ENCODE measurements at regions not wholly inside any gene's neighbourhood (a gene's known extent, or its start where the extent isn't known, plus 50 kb on each side); places are given as distances from the start of the nearest gene placed in this dataset.

DNA sequence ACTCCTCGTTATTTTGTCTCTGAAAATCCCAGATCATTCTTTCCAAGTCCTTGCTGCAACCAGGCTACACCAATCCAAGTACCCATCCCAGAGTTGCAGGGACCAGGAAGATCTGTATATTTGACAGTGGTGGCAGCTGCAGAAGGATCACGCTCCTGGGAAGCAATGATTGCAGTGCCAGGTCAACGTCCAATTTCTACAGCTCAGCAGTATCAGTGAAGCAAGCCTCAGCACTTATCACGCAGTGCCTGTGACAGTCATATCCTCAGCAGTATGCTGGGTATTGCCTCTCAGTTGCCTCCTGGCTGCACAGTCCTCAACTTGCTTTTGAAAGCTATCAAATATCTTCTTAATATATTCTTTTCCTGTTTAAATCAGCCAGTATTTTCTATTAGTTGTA, 66.7 kb downstream of the BARHL2 start:
- ATAC-seq (replicated peaks in 6 of 8): no peak
- H3K4me1 ChIP-seq (replicated peaks in 1 of 2): no peaks in the 10 kb centered on the region
- H3K4me3 ChIP-seq: no peak overlapping the region
- WGBS, 10 experiments: 0 to 91% (median 73%) methylated on average over 2 to 4 of the region's 4 CpGs; no CpG with 5 or more reads in 1 of the 10 experiments
- in situ Hi-C loops (cut with MboI; ENCODE audit: low pct_unique_long_range_greater_than_20kb in 2 of 9, low sequenced_read_pairs in 9 of 9, unreplicated experiment in 9 of 9): no loop called here
- no peak overlapping the region for H3K27ac ChIP-seq

DNA sequence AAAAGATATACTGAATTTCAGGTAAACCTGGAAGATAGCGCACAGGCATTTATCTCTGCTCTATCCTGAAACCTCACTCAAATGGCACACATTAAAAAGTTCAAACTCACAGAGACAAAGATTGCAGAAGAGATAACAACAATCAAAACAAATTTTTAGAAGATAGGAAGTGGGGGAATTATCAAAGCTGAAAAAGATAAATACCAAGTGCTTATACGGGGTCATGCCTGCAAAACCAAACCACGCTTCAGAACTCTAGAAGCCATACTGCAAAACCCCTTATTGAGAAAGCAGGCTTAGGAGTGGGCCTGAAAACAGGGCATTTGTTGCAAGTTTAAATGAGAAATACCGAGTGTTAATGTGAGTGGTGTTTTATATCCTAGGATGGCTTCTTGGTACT, 76.8 kb downstream of the BARHL2 start:
- Histone ChIP-seq H3K27ac (no peak overlapping the region), H3K4me1 (replicated peaks in 1 of 2) (no peaks in the 10 kb centered on the region), H3K4me3 (no peak overlapping the region)
- no peak for ATAC-seq (replicated peaks in 6 of 8)
- in situ Hi-C loops (cut with MboI; ENCODE audit: low pct_unique_long_range_greater_than_20kb in 2 of 9, low sequenced_read_pairs in 9 of 9, unreplicated experiment in 9 of 9): no loop called here
- 4 to 99% (median 86%) methylated on average over 1 to 4 of the region's 4 CpGs for WGBS, 10 experiments

DNA sequence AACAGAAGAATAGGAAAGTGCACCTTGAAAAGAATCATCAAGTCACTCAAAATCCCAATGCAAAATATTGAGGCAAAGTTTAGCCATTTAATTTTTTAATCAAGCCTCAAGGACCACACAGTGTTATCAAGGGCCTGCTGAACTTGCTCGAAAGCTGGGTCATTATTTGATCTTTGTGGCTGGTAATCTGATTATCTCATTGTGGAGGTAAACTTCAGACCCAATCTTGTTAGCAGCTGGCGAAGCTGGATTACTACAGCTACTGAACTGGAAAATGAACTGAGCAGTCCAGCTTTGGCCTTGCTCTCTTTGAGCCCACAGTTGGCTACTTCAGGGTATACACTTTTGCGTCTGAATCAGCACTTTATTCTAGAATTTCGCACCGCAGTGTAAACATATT, 94.4 kb downstream of the BARHL2 start:
- 0 to 100% (median 80%) methylated on average over 1 to 5 of the region's 5 CpGs; no CpG with 5 or more reads in 1 of the 10 experiments for WGBS, 10 experiments
- Histone ChIP-seq H3K27ac (no peak overlapping the region), H3K4me3 (no peak overlapping the region), H3K4me1 (replicated peaks in 1 of 2) (peaks cover 0 to 7% of the 10 kb centered on the region in 2 donors)
- in situ Hi-C loops (cut with MboI; ENCODE audit: low pct_unique_long_range_greater_than_20kb in 2 of 9, low sequenced_read_pairs in 9 of 9, unreplicated experiment in 9 of 9): no loop called here
- ATAC-seq (replicated peaks in 6 of 8): no peak

DNA sequence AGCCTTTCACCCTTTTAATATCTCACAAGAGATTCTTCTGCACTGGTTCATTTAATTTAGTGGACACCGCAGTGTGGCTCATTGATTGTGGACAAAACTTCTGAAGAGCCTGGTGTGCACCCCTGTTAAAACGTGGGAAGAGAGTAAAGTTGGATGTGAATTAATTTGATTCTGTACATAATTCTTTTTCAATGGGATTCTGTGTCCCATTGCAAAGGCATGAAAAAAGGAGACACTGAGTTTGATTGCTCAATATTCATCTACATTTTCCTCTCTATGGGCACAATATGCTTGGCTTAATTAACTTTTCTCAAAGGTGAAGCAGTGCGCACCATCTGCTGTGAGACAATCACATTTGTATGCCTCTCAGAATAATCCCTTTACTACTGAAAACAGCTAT, 95.1 kb downstream of the BARHL2 start:
- ATAC-seq (replicated peaks in 6 of 8): no peak

DNA sequence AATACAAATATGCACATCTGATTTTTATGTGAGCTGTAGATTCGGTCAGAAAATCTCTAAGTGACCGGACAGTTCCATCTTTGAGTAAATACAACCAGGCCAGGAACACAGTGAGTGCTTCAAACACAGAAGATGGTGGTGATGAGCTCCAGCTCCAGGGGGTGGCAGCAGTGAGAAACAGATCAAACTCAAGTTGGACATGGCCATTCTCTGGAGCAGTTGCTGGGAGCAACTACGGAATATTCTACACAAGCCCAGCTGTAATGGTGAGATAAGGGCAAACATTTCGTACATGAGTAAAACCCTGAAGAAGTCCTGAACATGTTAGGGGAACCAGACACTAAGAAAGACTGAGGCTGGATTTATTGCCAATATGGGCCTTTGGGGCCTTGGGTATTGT, 100.7 kb downstream of the BARHL2 start:
- Histone ChIP-seq H3K4me3 (no peak overlapping the region), H3K27ac (no peak overlapping the region), H3K4me1 (replicated peaks in 1 of 2) (no peaks in the 10 kb centered on the region)
- 11 to 96% (median 85%) methylated on average over 2 to 4 of the region's 4 CpGs; no CpG with 5 or more reads in 3 of the 10 experiments for WGBS, 10 experiments
- ATAC-seq (replicated peaks in 6 of 8): peak in 3 of 8 experiments; percentile 48 to 66 (median 50)
- in situ Hi-C loops (cut with MboI; ENCODE audit: low pct_unique_long_range_greater_than_20kb in 2 of 9, low sequenced_read_pairs in 9 of 9, unreplicated experiment in 9 of 9): no loop called here

More for the DNA sequence above, 95.1 kb downstream of the BARHL2 start:
- Histone ChIP-seq H3K27ac (no peak overlapping the region), H3K4me1 (replicated peaks in 1 of 2) (peaks cover 0 to 7% of the 10 kb centered on the region in 2 donors), H3K4me3 (no peak overlapping the region)
- 20 to 100% (median 51%) methylated on average over 1 to 3 of the region's 3 CpGs; no CpG with 5 or more reads in 1 of the 10 experiments for WGBS, 10 experiments
- in situ Hi-C loops (cut with MboI; ENCODE audit: low pct_unique_long_range_greater_than_20kb in 2 of 9, low sequenced_read_pairs in 9 of 9, unreplicated experiment in 9 of 9): no loop called here

DNA sequence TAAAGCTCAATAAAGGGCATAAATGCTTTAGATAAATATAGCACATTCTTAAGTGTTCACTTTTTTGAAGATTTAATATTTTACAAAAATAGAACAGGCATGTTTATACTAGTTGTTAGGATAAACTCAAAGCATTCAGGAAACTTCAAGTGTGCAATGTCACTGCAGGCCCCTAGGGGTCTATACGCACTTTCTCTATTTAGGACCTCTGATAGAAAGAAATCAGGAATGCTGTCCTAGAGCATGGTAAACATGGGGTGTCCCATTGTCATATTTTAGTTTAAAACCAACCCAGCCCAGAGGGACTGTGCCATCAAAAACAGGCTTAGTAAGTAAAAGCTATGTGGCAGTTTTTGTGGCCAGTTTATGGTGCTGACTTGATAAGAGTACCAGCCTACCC, 102.2 kb downstream of the BARHL2 start:
- no peaks in the 10 kb centered on the region for H3K4me1 ChIP-seq (replicated peaks in 1 of 2)
- H3K27ac ChIP-seq: no peak overlapping the region
- WGBS, 10 experiments: 13 to 100% (median 94%) methylated on average over 1 of the region's 1 CpG; no CpG with 5 or more reads in 4 of the 10 experiments
- peak in 2 of 8 experiments; percentile 38 to 41 for ATAC-seq (replicated peaks in 6 of 8)
- no peak overlapping the region for H3K4me3 ChIP-seq
- in situ Hi-C loops (cut with MboI; ENCODE audit: low pct_unique_long_range_greater_than_20kb in 2 of 9, low sequenced_read_pairs in 9 of 9, unreplicated experiment in 9 of 9): no loop called here

DNA sequence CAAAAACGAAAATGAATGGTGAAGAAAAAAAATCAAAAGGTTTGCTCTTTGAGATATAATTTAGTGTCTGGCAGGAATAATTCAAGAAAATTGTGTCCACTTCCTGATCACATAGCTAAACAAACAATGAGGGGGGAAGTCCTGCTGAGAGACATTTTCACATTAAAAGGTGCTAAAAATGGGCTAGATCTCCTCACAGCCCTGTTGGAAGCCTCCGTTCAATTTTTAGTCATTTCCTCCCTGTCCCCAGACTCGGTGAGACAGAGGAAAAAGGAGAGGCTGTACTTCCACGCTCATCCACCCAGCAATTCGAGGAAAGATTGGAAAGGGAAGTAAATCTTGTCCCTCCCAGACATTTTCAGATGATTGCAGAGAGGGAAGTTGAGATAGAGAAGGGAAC, 103.7 kb downstream of the BARHL2 start:
- WGBS, 10 experiments: 0 to 77% (median 23%) methylated on average over 2 to 5 of the region's 5 CpGs
- Histone ChIP-seq H3K4me1 (replicated peaks in 1 of 2) (no peaks in the 10 kb centered on the region), H3K4me3 (no peak overlapping the region), H3K27ac (no peak overlapping the region)
- in situ Hi-C loops (cut with MboI; ENCODE audit: low pct_unique_long_range_greater_than_20kb in 2 of 9, low sequenced_read_pairs in 9 of 9, unreplicated experiment in 9 of 9): no loop called here
- no peak for ATAC-seq (replicated peaks in 6 of 8)

DNA sequence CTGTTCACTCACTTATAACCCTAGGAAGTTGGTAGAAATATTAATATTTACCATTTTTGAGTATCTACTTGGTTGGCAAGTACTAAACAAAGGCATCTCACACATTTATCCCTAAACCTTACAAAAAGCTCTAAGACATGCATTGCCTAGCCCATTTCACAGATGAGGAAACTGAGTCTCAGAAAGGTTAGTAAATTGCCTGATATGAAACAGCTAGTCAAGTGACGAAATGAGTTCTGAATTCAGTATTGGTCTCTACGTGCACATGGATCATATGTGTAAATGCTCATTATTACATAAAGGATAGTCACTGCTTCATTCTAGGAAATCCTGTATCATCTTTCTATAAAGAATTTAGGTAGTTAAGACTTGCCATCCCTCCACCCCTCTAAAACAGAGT, 105.1 kb downstream of the BARHL2 start:
- H3K4me3 ChIP-seq: no peak overlapping the region
- ATAC-seq (replicated peaks in 6 of 8): no peak
- H3K4me1 ChIP-seq (replicated peaks in 1 of 2): no peaks in the 10 kb centered on the region
- 0 to 100% (median 60%) methylated on average over 1 to 2 of the region's 2 CpGs; no CpG with 5 or more reads in 3 of the 10 experiments for WGBS, 10 experiments
- no peak overlapping the region for H3K27ac ChIP-seq
- in situ Hi-C loops (cut with MboI; ENCODE audit: low pct_unique_long_range_greater_than_20kb in 2 of 9, low sequenced_read_pairs in 9 of 9, unreplicated experiment in 9 of 9): no loop called here

DNA sequence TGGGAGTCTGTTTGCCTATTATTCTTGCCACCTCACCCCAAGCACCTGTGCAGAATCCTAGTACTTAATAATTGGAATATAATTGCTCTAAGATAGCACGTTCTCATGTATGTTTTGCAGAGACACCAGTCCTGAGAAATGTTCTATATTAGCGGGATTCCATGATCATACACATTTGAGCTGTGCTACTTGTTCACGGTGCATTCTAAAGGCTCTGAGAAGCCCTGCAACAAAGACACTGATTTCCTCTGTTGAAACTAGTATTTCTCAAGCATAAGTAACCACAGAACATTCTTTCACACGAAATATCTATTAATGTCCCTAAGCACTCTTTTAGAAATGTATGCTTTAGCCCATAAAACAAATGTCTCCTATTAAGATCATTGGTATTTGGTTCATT, 109.4 kb downstream of the BARHL2 start:
- ATAC-seq (replicated peaks in 6 of 8): no peak
- H3K4me3 ChIP-seq: no peak overlapping the region
- WGBS, 10 experiments: 0 to 100% (median 80%) methylated on average over 1 to 4 of the region's 4 CpGs
- H3K27ac ChIP-seq: no peak overlapping the region
- in situ Hi-C loops (cut with MboI; ENCODE audit: low pct_unique_long_range_greater_than_20kb in 2 of 9, low sequenced_read_pairs in 9 of 9, unreplicated experiment in 9 of 9): no loop called here
- H3K4me1 ChIP-seq (replicated peaks in 1 of 2): no peaks in the 10 kb centered on the region

DNA sequence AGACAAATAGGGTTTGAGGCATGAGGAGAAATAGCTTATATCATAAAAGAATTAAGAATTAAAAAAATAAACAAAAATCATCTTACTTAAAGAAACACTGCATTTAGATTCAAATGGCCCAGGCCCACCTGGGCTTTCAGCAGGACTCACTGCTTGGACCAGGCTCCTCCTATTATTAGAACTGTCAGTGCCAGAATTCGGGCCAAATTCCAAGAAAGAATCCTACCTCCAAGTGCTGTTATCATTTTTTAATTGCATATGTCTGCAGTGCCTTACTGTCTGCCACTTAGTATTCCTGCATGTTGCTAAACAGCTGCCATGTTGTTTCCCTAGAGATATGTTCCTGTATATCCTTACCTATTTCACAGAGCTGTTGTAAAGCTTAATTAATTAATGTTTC, 112.0 kb downstream of the BARHL2 start:
- in situ Hi-C loops (cut with MboI; ENCODE audit: low pct_unique_long_range_greater_than_20kb in 2 of 9, low sequenced_read_pairs in 9 of 9, unreplicated experiment in 9 of 9): no loop called here
- H3K27ac ChIP-seq: no peak overlapping the region
- no peaks in the 10 kb centered on the region for H3K4me1 ChIP-seq (replicated peaks in 1 of 2)
- 0 to 100% (median 64%) methylated on average over 1 of the region's 1 CpG; no CpG with 5 or more reads in 3 of the 10 experiments for WGBS, 10 experiments
- no peak for ATAC-seq (replicated peaks in 6 of 8)
- no peak overlapping the region for H3K4me3 ChIP-seq

DNA sequence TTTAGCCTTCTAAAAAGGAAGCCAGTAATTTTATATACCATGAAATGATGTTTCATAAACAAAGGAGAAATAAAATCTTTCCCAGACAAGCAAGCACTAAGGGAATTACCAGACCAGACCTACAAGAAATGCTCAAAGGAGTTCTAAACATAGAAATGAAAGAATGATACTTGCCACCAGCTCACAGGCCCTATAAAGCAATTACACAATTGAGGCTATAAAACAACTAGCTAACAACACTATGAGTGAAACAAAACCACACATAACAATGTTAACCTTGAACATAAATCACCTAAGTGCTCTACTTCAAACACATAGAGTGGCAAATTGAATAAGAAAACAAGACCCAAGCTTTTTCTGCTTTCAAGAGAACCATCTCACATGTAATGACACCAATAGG, 123.8 kb downstream of the BARHL2 start:
- no peaks in the 10 kb centered on the region for H3K4me1 ChIP-seq (replicated peaks in 1 of 2)
- no peak for ATAC-seq (replicated peaks in 6 of 8)
- H3K27ac ChIP-seq: no peak overlapping the region
- in situ Hi-C loops (cut with MboI; ENCODE audit: low pct_unique_long_range_greater_than_20kb in 2 of 9, low sequenced_read_pairs in 9 of 9, unreplicated experiment in 9 of 9): loop anchor here in 2 of 9 experiments (25.0 kb wide), 2 partner anchors 369 to 456 kb away; no protein-coding TSS in a partner anchor
- H3K4me3 ChIP-seq: no peak overlapping the region

DNA sequence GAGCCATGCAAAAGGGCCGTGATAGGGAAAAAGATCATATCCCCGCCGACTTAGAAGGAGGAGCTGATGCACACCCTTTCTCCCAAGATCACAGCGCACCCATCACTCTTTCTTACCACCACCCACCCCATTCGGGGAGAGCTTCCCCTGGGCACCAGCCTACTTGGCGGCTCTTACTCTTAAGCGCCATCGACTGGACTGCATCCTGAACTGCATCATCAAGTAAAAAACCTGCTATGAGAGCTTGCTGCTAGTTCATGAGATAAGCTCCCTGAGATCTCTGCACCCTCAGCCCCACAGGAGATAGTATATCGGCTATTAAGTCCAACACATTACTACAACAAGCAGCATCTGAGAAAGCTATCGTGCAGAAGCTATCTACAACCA, 125.1 kb downstream of the BARHL2 start:
- WGBS, 10 experiments: 0 to 96% (median 87%) methylated on average over 1 to 10 of the region's 10 CpGs; no CpG with 5 or more reads in 4 of the 10 experiments
- H3K27ac ChIP-seq: no peak overlapping the region
- in situ Hi-C loops (cut with MboI; ENCODE audit: low pct_unique_long_range_greater_than_20kb in 2 of 9, low sequenced_read_pairs in 9 of 9, unreplicated experiment in 9 of 9): loop anchor here in 2 of 9 experiments (25.0 kb wide), 2 partner anchors 370 to 455 kb away; no protein-coding TSS in a partner anchor
- ATAC-seq (replicated peaks in 6 of 8): no peak
- no peak overlapping the region for H3K4me3 ChIP-seq
- H3K4me1 ChIP-seq (replicated peaks in 1 of 2): no peaks in the 10 kb centered on the region

DNA sequence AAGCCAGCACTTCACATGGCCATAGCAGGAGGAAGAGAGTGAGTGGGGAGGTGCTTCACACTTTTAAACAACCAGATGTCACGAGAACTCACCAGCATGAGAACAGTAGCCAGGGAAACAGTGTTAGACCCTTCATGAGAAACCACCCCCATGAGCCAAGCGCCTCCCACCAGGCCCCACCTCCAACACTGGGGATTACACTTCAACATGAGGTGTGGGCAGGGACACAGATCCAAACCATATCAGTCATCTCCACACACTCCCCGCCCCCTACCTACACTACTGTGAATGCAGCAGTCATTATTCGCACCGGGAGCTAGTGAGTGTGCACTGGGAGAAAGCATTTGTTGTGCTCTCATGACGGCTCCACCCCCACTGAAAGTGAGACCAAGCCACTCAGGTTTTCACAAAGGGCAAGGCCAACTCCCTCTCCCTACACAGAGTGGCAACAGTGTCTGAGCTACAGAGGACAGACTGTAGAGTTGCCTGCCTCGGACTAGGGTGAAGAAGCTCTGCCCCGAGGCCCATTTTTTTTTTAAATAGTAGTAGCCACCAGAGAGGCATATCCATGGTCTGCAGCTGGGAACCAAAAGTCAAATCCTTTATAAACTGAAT, 125.6 kb downstream of the BARHL2 start:
- no peak overlapping the region for H3K27ac ChIP-seq
- no peak for ATAC-seq (replicated peaks in 6 of 8)
- no peak overlapping the region for H3K4me3 ChIP-seq
- in situ Hi-C loops (cut with MboI; ENCODE audit: low pct_unique_long_range_greater_than_20kb in 2 of 9, low sequenced_read_pairs in 9 of 9, unreplicated experiment in 9 of 9): loop anchor here in 2 of 9 experiments (25.0 kb wide), 2 partner anchors 371 to 454 kb away; no protein-coding TSS in a partner anchor
- WGBS, 10 experiments: 0 to 93% (median 86%) methylated on average over 1 to 8 of the region's 8 CpGs; no CpG with 5 or more reads in 4 of the 10 experiments
- H3K4me1 ChIP-seq (replicated peaks in 1 of 2): no peaks in the 10 kb centered on the region

DNA sequence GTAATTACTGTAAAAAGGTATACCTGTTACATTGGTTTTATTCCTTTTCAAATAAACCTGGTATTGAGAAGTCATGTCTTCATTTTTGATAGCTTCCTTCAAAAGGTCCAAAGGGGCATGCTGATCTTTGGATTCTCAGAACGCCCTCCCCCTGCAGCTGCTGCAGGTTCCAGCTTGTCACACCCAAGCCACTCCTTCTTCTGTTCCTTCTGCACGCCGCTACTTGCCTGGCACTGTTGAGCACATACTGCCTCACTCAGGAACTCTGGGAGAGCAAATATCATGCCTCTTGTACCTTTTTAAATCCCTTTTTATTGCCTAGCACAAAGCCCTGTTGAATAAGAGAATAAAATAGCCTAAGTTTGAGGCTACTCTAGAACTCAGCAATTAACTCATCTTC, 136.9 kb downstream of the BARHL2 start:
- peak in 2 of 8 experiments; percentile 21 to 35 for ATAC-seq (replicated peaks in 6 of 8)
- Histone ChIP-seq H3K4me3 (no peak overlapping the region), H3K27ac (no peak overlapping the region), H3K4me1 (replicated peaks in 1 of 2) (no peaks in the 10 kb centered on the region)
- in situ Hi-C loops (cut with MboI; ENCODE audit: low pct_unique_long_range_greater_than_20kb in 2 of 9, low sequenced_read_pairs in 9 of 9, unreplicated experiment in 9 of 9): loop anchor here in 2 of 9 experiments (25.0 kb wide), 2 partner anchors 382 to 443 kb away; no protein-coding TSS in a partner anchor
- 20 to 100% (median 70%) methylated on average over 2 to 3 of the region's 3 CpGs; no CpG with 5 or more reads in 3 of the 10 experiments for WGBS, 10 experiments

Data from motor neuron (in vitro differentiated cells).